CD4-positive, CD25-positive, alpha-beta regulatory T cell (primary cell): ENCODE measurements at regions not wholly inside any gene's neighbourhood (a gene's known extent, or its start where the extent isn't known, plus 50 kb on each side); places are given as distances from the start of the nearest gene placed in this dataset.
"Not testable (repeated sequence)": the region's sequence is repeated elsewhere in the genome, so short reads cannot be mapped to it uniquely, and the experiment has no call there.

Source experiments
- ATAC-seq, 2 donors: fragments of 150-1000 bp; cut with Tn5 transposase; one replicate each; pipeline ENCODE4 v1.10.0; 2021; ENCODE audit warnings: low read depth in 2 of 2, moderate number of reproducible peaks in 2 of 2, moderate library complexity in 1 of 2
- DNase-seq, 3 donors: peaks; one replicate each; pipeline versions ENCODE4 v3.0.0 to v3.0.0-alpha.2; 2012 to 2022; ENCODE audit warnings: mixed read lengths in 1 of 3
- H3K27ac ChIP-seq: one replicate; pipeline ENCODE4 v1.7.0; 2013; ENCODE audit warnings: mild to moderate bottlenecking, low read length; ENCODE audit not compliant: insufficient read depth, poor library complexity, severe bottlenecking
- H3K27me3 ChIP-seq: one replicate; pipeline ENCODE4 v1.7.0; 2013; ENCODE audit warnings: low read length; ENCODE audit not compliant: control insufficient read depth, insufficient read depth
- H3K36me3 ChIP-seq: one replicate; pipeline ENCODE4 v1.7.0; 2013; ENCODE audit warnings: mild to moderate bottlenecking, low read length, moderate library complexity; ENCODE audit not compliant: control insufficient read depth, insufficient read depth
- H3K4me1 ChIP-seq: 2 replicates; pipeline ENCODE4 v1.7.0; 2013; ENCODE audit warnings: mild to moderate bottlenecking, low read length; ENCODE audit not compliant: insufficient read depth, control insufficient read depth, poor library complexity, severe bottlenecking
- H3K4me3 ChIP-seq: one replicate; pipeline ENCODE4 v1.7.0; 2013; ENCODE audit warnings: low read depth, mild to moderate bottlenecking, low read length, moderate library complexity
- H3K9me3 ChIP-seq, 2 experiments: 1 replicate in 1 of 2; 2 replicates in 1 of 2; pipeline ENCODE4 v1.7.0; 2013; ENCODE audit warnings: low read length in 2 of 2, mild to moderate bottlenecking in 1 of 2, moderate library complexity in 1 of 2; ENCODE audit not compliant: control insufficient read depth in 2 of 2
- H3K27ac Mint-ChIP-seq, 3 donors: one replicate each; pipeline ENCODE4 v1.8.0; 2020 to 2022; ENCODE audit warnings: mild to moderate bottlenecking in 3 of 3, mixed read lengths in 3 of 3, moderate library complexity in 2 of 3
- H3K27me3 Mint-ChIP-seq: one replicate; pipeline ENCODE4 v1.8.0; 2022; ENCODE audit warnings: mild to moderate bottlenecking, mixed read lengths
- H3K36me3 Mint-ChIP-seq: one replicate; pipeline ENCODE4 v1.8.0; 2020; ENCODE audit warnings: mixed read lengths
- H3K4me1 Mint-ChIP-seq, 4 donors: one replicate each; pipeline ENCODE4 v1.8.0; 2020 to 2022; ENCODE audit warnings: mixed read lengths in 4 of 4, mild to moderate bottlenecking in 1 of 4
- H3K4me3 Mint-ChIP-seq, 4 donors: one replicate each; pipeline ENCODE4 v1.8.0; 2020 to 2022; ENCODE audit warnings: mild to moderate bottlenecking in 4 of 4, mixed read lengths in 4 of 4, moderate library complexity in 3 of 4
- H3K9me3 Mint-ChIP-seq, 7 donors: one replicate each; pipeline ENCODE4 v1.8.0; 2020 to 2022; ENCODE audit warnings: mixed read lengths in 7 of 7, mild to moderate bottlenecking in 3 of 7, moderate library complexity in 2 of 7

- not testable (repeated sequence) for H3K27ac ChIP-seq, H3K4me1 Mint-ChIP-seq, H3K27ac Mint-ChIP-seq, H3K4me3 Mint-ChIP-seq, ATAC-seq, H3K27me3 ChIP-seq, H3K27me3 Mint-ChIP-seq, H3K4me3 ChIP-seq, H3K36me3 Mint-ChIP-seq, H3K4me1 ChIP-seq, DNase-seq, H3K9me3 Mint-ChIP-seq, H3K9me3 ChIP-seq, H3K36me3 ChIP-seq
Measured at GRCh38 chr10:87300163-87300562, 57.4 kb upstream of the NUTM2D start.

- H3K36me3 Mint-ChIP-seq, H3K4me3 Mint-ChIP-seq, H3K27me3 Mint-ChIP-seq, H3K27me3 ChIP-seq, H3K9me3 Mint-ChIP-seq, H3K4me3 ChIP-seq, H3K4me1 Mint-ChIP-seq, H3K27ac Mint-ChIP-seq, H3K9me3 ChIP-seq, H3K4me1 ChIP-seq, H3K27ac ChIP-seq, H3K36me3 ChIP-seq: not testable (repeated sequence)
- ATAC-seq (peak; percentile 82 to 86), DNase-seq (peak in 1 of 3 donors; percentile 10)
Measured at GRCh38 chr10:87301466-87302115, 56.0 kb upstream of the NUTM2D start.

GRCh38 chr10:87302132-87302531 is 55.4 kb upstream of the NUTM2D start:
- not testable (repeated sequence) for H3K36me3 ChIP-seq, H3K4me1 Mint-ChIP-seq, H3K27me3 Mint-ChIP-seq, H3K36me3 Mint-ChIP-seq, H3K27me3 ChIP-seq, DNase-seq, H3K9me3 ChIP-seq, H3K9me3 Mint-ChIP-seq, H3K27ac ChIP-seq, H3K4me1 ChIP-seq, H3K4me3 ChIP-seq, H3K27ac Mint-ChIP-seq, H3K4me3 Mint-ChIP-seq, ATAC-seq

GRCh38 chr10:87303707-87304106 is 53.8 kb upstream of the NUTM2D start:
- not testable (repeated sequence) for H3K27me3 Mint-ChIP-seq, DNase-seq, H3K4me3 ChIP-seq, H3K9me3 Mint-ChIP-seq, H3K9me3 ChIP-seq, H3K27me3 ChIP-seq, H3K36me3 ChIP-seq, H3K4me3 Mint-ChIP-seq, H3K4me1 Mint-ChIP-seq, H3K27ac ChIP-seq, ATAC-seq, H3K27ac Mint-ChIP-seq, H3K4me1 ChIP-seq, H3K36me3 Mint-ChIP-seq

- H3K4me3 Mint-ChIP-seq, H3K27ac ChIP-seq, H3K27ac Mint-ChIP-seq, DNase-seq, H3K9me3 ChIP-seq, H3K27me3 Mint-ChIP-seq, H3K4me3 ChIP-seq, H3K9me3 Mint-ChIP-seq, H3K36me3 ChIP-seq, H3K4me1 ChIP-seq, H3K4me1 Mint-ChIP-seq, ATAC-seq, H3K27me3 ChIP-seq, H3K36me3 Mint-ChIP-seq: not testable (repeated sequence)
Measured at GRCh38 chr10:87306681-87307080, 50.9 kb upstream of the NUTM2D start.
